ENCODE measurements at regions not wholly inside any gene's neighbourhood (a gene's known extent, or its start where the extent isn't known, plus 50 kb on each side); places are given as distances from the start of the nearest gene placed in this dataset.

GRCh38 chr6:127031511-127031910, 87.0 kb upstream of the RSPO3 start:
- no peaks in the 10 kb centered on the region for H3K9me3 ChIP-seq (ENCODE audit: low read length)
- no peaks in the 10 kb centered on the region for H3K36me3 ChIP-seq (ENCODE audit: insufficient read depth, low read length)
- no peak overlapping the region for H2AFZ ChIP-seq (ENCODE audit: low read length)
- ChIA-PET POLR2A (interaction anchor here (1.0 kb wide), 1 partner anchor 10 kb away, joined by 3 read pairs; no protein-coding TSS in a partner anchor), CTCF (ENCODE audit: unreplicated experiment) (no interaction called here)
- BruUV-seq (replicated peaks), result no TSS peak
- no peak for TF ChIP-seq EZH2phosphoT487 (IDR thresholded peaks at IDR 0.05; ENCODE audit: borderline replicate concordance, low read depth, low read length)
- TF ChIP-seq, protein P1, sequence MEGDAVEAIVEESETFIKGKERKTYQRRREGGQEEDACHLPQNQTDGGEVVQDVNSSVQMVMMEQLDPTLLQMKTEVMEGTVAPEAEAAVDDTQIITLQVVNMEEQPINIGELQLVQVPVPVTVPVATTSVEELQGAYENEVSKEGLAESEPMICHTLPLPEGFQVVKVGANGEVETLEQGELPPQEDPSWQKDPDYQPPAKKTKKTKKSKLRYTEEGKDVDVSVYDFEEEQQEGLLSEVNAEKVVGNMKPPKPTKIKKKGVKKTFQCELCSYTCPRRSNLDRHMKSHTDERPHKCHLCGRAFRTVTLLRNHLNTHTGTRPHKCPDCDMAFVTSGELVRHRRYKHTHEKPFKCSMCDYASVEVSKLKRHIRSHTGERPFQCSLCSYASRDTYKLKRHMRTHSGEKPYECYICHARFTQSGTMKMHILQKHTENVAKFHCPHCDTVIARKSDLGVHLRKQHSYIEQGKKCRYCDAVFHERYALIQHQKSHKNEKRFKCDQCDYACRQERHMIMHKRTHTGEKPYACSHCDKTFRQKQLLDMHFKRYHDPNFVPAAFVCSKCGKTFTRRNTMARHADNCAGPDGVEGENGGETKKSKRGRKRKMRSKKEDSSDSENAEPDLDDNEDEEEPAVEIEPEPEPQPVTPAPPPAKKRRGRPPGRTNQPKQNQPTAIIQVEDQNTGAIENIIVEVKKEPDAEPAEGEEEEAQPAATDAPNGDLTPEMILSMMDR (conservative IDR thresholded peaks at IDR 0.05; ENCODE audit: low read length), result no peak
- H3K4me2 ChIP-seq (ENCODE audit: low read length), result no peak overlapping the region
- no peaks in the 10 kb centered on the region for H4K20me1 ChIP-seq (ENCODE audit: insufficient read depth, low read length)
- H3K27ac ChIP-seq (ENCODE audit: low read depth, low read length, poor library complexity, severe bottlenecking), result no peak overlapping the region
- intact Hi-C loops (cut with micrococcal nuclease; ENCODE audit: unreplicated experiment), result no loop called here
- no peak for DNase-seq (ENCODE audit: low spot score)
- H3K4me3 ChIP-seq (ENCODE audit: low read depth, low read length, poor library complexity, severe bottlenecking), result no peak overlapping the region
- no peaks in the 10 kb centered on the region for H3K79me2 ChIP-seq (ENCODE audit: insufficient read depth, low read depth, low read length)
- no peaks in the 10 kb centered on the region for H3K4me1 ChIP-seq (ENCODE audit: insufficient read depth, low read length, poor library complexity, severe bottlenecking)
- peaks cover 4% of the 10 kb centered on the region; the same call in 1 of the 2 replicates for H3K9me2 ChIP-seq (ENCODE audit: insufficient read depth, low read length)

GRCh38 chr6:127032971-127033370, 85.5 kb upstream of the RSPO3 start:
- Histone ChIP-seq H3K4me3 (ENCODE audit: low read depth, low read length, poor library complexity, severe bottlenecking) (no peak overlapping the region), H3K4me1 (ENCODE audit: insufficient read depth, low read length, poor library complexity, severe bottlenecking) (no peaks in the 10 kb centered on the region), H3K9me3 (ENCODE audit: low read length) (no peaks in the 10 kb centered on the region), H4K20me1 (ENCODE audit: insufficient read depth, low read length) (no peaks in the 10 kb centered on the region), H2AFZ (ENCODE audit: low read length) (no peak overlapping the region), H3K79me2 (ENCODE audit: insufficient read depth, low read depth, low read length) (no peaks in the 10 kb centered on the region), H3K27ac (ENCODE audit: low read depth, low read length, poor library complexity, severe bottlenecking) (no peak overlapping the region), H3K36me3 (ENCODE audit: insufficient read depth, low read length) (no peaks in the 10 kb centered on the region), H3K9me2 (ENCODE audit: insufficient read depth, low read length) (peaks cover 4% of the 10 kb centered on the region; the same call in 1 of the 2 replicates), H3K4me2 (ENCODE audit: low read length) (no peak overlapping the region)
- intact Hi-C loops (cut with micrococcal nuclease; ENCODE audit: unreplicated experiment), result no loop called here
- POLR2A ChIA-PET, result no interaction called here
- CTCF ChIA-PET (ENCODE audit: unreplicated experiment), result no interaction called here
- BruUV-seq (replicated peaks), result no TSS peak
- TF ChIP-seq, protein P1 (conservative IDR thresholded peaks at IDR 0.05; ENCODE audit: low read length), result no peak
- TF ChIP-seq EZH2phosphoT487 (IDR thresholded peaks at IDR 0.05; ENCODE audit: borderline replicate concordance, low read depth, low read length), result no peak
- no peak for DNase-seq (ENCODE audit: low spot score)

- Histone ChIP-seq H3K4me1 (ENCODE audit: insufficient read depth, low read length, poor library complexity, severe bottlenecking) (no peaks in the 10 kb centered on the region), H3K36me3 (ENCODE audit: insufficient read depth, low read length) (no peaks in the 10 kb centered on the region), H3K27ac (ENCODE audit: low read depth, low read length, poor library complexity, severe bottlenecking) (no peak overlapping the region), H4K20me1 (ENCODE audit: insufficient read depth, low read length) (no peaks in the 10 kb centered on the region), H3K4me2 (ENCODE audit: low read length) (no peak overlapping the region), H3K79me2 (ENCODE audit: insufficient read depth, low read depth, low read length) (no peaks in the 10 kb centered on the region), H3K4me3 (ENCODE audit: low read depth, low read length, poor library complexity, severe bottlenecking) (no peak overlapping the region), H3K9me2 (ENCODE audit: insufficient read depth, low read length) (no peaks in the 10 kb centered on the region), H2AFZ (ENCODE audit: low read length) (no peak overlapping the region), H3K9me3 (ENCODE audit: low read length) (no peaks in the 10 kb centered on the region)
- TF ChIP-seq, protein P1 (conservative IDR thresholded peaks at IDR 0.05; ENCODE audit: low read length), result no peak
- no peak for TF ChIP-seq EZH2phosphoT487 (IDR thresholded peaks at IDR 0.05; ENCODE audit: borderline replicate concordance, low read depth, low read length)
- no TSS peak for BruUV-seq (replicated peaks)
- DNase-seq (ENCODE audit: low spot score), result no peak
- ChIA-PET CTCF (ENCODE audit: unreplicated experiment) (no interaction called here), POLR2A (interaction anchor here (0.5 to 0.8 kb wide), 3 partner anchors 28 to 592 kb away, joined by 3 read pairs; no protein-coding TSS in a partner anchor)
- intact Hi-C loops (cut with micrococcal nuclease; ENCODE audit: unreplicated experiment), result no loop called here
Observed at GRCh38 chr6:127051571-127052260, 66.8 kb upstream of the RSPO3 start.
